Fibroblast of pulmonary artery (primary cell): ENCODE measurements at regions not wholly inside any gene's neighbourhood (a gene's known extent, or its start where the extent isn't known, plus 50 kb on each side); places are given as distances from the start of the nearest gene placed in this dataset.
"Not testable (repeated sequence)": the region's sequence is repeated elsewhere in the genome, so short reads cannot be mapped to it uniquely, and the experiment has no call there.

Experiments used
- DNase-seq: peaks from one replicate; pipeline ENCODE4 v3.0.0-alpha.2; 2010; ENCODE audit warnings: low read depth
- H3K4me3 ChIP-seq: replicated peaks from 2 replicates; pipeline ENCODE4 v1.5.1; 2011; ENCODE audit warnings: low read depth, mild to moderate bottlenecking, control low read depth, low read length, moderate library complexity
- TF ChIP-seq, protein P1 (sequence below): IDR thresholded peaks from 2 replicates; pipeline ENCODE4 v1.5.1; 2011; ENCODE audit warnings: mild to moderate bottlenecking, control low read depth, low read length, inconsistent platforms; ENCODE audit errors: missing control alignments

DNA sequence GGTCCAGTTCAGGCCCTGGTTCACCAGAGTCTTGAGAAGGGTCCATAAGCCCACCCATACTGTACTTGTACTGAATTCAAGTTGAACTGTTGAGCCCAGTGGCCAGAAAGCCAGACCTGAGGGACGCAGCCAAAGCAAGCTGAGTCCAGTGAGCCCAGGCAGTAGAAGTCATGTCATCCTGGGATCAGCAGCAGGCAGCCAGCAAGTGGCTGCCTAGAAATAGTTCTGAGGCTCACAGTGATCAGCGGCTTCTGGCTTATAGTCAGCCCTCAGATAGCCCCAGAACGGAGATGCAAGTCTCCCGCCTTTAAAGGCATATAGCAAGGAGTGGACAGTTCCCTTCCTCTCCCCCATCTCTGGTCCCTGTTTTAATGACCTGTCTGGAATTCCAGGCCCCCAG, 347.1 kb downstream of the FBXW7 start:
- no peak overlapping the region for H3K4me3 ChIP-seq
- DNase-seq: no peak

DNA sequence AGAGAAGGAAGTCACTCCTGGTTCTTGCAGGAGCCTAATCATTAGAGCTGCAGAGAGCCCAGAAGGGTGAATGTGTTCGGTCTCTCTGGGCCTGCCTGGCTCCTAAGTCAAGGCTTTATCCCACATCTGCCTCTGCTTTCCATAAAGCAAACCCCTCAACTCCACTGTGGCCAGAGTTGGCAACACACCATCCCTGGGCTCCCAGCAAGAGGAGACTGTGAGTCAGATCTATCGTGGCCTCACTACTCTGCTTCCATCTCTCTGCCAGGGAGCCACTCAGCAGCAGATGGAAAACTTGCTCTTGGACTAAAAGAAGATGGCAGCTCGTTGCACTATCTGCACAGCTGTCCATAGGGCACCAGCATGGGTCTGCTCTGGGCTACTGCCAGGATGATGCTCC, 348.2 kb downstream of the FBXW7 start:
- no peak for DNase-seq
- no peak overlapping the region for H3K4me3 ChIP-seq
- TF ChIP-seq, protein P1, sequence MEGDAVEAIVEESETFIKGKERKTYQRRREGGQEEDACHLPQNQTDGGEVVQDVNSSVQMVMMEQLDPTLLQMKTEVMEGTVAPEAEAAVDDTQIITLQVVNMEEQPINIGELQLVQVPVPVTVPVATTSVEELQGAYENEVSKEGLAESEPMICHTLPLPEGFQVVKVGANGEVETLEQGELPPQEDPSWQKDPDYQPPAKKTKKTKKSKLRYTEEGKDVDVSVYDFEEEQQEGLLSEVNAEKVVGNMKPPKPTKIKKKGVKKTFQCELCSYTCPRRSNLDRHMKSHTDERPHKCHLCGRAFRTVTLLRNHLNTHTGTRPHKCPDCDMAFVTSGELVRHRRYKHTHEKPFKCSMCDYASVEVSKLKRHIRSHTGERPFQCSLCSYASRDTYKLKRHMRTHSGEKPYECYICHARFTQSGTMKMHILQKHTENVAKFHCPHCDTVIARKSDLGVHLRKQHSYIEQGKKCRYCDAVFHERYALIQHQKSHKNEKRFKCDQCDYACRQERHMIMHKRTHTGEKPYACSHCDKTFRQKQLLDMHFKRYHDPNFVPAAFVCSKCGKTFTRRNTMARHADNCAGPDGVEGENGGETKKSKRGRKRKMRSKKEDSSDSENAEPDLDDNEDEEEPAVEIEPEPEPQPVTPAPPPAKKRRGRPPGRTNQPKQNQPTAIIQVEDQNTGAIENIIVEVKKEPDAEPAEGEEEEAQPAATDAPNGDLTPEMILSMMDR: no peak

More for the DNA sequence above, 347.1 kb downstream of the FBXW7 start:
- TF ChIP-seq, protein P1: no peak

DNA sequence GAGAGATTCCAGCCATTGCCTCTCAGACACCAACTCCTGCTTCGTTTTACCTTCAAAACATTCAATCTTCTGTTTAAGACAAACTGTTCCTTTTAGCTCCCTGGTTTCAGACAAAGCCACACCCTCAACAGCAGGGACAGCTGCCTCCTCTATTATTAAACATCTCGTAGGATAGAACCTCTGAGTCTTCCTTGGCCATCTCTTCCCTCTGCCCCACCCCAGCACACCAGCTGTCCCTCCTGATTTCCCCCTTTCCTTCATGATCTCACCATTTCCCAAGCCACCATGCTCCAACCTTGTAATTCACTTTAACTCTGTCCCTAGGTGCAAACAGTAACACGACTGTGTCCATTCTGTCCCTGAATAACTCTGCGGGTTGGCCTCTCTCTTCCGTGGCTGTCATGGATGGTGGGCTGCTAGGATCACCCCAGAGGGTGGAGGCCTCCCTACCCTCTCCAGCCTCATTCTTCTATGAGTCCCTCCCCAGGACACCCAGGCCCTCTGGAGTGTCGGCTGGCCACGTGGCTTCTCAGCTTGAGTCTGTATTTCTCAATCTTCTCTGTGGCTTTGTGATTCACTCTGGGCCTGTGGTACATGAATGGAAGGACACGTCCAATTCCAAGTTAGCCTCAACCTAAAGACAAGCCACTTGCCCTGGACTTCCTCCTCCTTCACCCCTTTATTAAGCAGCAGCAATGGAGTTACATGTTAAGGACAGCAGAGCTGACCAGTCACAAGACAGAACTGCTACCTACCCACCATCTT, 349.9 kb downstream of the FBXW7 start:
- TF ChIP-seq, protein P1: no peak
- DNase-seq: no peak
- no peak overlapping the region for H3K4me3 ChIP-seq

DNA sequence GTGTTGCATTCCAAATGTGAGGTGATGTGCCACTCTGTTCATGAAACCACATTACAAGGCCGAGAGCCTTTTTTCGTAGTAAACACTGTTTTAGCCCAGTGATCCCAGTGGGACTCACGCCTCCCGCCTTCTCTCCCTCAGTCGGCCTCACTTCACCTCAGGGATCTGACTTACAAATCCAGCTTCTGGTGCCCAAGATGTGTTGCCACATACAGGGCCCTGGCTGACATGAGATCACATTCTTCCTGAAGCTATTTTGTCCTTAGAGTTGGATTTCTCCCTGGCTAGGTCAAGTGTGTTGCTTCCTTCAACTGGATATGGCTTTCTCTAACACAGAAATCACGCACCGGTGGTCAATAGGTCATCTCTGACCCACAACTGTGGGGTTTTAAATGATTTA, 354.7 kb downstream of the FBXW7 start:
- DNase-seq: no peak
- H3K4me3 ChIP-seq: no peak overlapping the region
- TF ChIP-seq, protein P1: no peak

DNA sequence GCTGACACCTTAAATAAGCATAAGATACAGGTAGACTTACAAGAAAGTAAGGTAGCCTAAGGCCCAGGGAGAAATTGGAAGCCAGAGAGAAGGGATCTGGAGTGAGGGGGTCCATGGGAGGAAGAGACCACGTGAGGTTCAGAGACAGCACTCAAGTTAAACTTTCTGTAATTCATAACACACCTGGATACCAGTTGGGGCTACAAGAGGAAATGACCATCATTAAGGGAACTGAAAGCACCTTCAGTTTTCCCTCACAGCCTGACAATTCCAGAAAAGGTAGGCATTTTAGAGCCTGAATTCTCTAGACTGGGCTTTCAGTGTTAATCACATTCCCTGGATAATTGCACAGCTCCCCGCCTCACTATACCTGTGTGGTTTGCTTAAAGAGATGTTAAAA, 355.5 kb downstream of the FBXW7 start:
- H3K4me3 ChIP-seq: no peak overlapping the region
- no peak for DNase-seq
- TF ChIP-seq, protein P1: no peak

DNA sequence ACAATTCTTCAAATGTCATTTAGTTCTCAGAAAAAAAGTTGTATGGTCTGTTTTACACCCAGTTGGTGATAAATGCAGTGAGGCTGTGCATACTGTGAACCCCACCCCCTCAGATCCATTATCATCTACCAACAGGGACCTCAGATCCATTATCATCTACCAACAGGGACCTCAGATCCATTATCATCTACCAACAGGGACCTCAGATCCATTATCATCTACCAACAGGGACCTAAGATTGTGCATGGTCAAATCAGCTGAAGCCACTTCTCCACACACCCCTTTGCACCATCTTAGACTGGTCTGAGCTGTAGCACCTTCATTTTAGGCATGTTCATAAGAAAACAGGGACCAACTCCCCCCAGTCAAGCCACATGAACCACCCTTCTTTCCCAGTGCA, 358.4 kb downstream of the FBXW7 start:
- H3K4me3 ChIP-seq, DNase-seq: not testable (repeated sequence)

DNA sequence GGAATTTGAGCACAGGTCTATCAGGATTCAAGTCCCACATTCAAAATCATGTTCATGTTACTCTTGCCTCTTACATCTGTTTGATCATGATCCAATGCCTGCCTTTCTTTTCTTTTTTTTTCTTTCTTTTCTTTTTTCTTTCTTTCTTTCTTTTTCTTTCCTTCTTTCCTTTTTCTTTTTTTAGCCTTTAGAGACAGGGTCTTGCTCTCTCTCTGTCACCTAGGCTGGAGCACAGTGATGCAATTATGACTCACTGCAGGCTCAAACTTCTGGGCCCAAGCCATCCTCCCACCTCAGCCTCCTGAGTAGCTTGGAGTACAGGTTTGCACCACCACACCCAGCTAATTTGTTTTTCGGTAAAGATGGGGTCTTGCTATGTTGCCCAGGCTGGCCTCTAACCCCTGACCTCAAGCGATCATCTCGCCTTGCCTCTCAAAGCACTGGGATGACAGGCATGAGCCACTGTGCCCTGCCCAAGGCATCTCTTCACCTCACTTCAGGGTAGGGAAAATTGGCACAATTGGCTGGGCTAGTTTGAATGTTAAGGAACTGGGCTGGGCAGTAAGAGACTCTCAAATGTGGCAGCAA, 359.2 kb downstream of the FBXW7 start:
- no peak for DNase-seq
- TF ChIP-seq, protein P1: no peak
- no peak overlapping the region for H3K4me3 ChIP-seq
